ENCODE measurements at regions not wholly inside any gene's neighbourhood (a gene's known extent, or its start where the extent isn't known, plus 50 kb on each side); places are given as distances from the start of the nearest gene placed in this dataset.
"Not testable (repeated sequence)": the region's sequence is repeated elsewhere in the genome, so short reads cannot be mapped to it uniquely, and the experiment has no call there.

DNA sequence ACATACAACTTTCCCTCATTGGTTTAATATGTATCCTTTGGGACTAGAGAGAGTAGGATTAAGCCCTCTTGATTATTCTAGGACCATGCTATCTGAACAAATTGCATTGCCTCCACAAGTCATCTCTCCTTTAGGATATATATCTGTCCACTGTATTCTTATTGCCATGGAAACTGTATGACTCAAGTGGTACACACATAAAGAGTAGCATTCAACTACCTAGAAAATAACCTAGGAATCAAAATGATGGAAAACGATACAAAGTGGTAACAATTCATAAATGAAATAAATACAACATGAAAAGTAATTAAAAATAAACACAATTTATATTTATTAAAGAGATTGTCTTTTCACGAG, 212.1 kb upstream of the P2RY1 start:
- no peak for DNase-seq

DNA sequence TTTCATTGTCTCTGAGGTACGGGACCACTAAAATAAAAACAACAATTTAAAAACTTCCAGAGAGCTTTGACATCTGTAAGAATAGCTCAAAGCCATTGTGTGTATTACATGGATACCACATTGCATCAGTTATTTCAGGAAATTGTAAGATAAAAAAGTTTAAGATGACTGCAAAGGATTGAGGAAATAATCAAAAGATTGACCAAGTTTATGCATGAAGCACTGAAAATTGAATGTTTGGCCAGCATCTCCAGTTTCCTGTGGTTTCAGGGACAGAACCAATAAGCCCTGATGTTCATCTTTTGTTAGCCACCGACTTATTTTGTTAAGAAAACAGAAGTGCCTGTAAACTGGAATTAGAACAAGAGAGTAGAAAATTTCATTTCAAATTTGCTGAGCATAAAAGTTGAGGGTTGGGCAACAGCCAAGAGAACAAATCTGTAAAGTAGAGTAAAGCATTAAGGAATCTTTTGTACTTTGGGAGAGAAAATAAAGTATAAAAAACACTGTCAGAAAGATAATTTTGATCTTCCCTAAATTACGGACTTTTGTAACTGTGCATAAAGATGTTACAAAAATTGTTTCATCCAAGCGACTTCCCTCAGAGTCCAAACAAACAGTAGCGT, 211.5 kb upstream of the P2RY1 start:
- DNase-seq = no peak

DNA sequence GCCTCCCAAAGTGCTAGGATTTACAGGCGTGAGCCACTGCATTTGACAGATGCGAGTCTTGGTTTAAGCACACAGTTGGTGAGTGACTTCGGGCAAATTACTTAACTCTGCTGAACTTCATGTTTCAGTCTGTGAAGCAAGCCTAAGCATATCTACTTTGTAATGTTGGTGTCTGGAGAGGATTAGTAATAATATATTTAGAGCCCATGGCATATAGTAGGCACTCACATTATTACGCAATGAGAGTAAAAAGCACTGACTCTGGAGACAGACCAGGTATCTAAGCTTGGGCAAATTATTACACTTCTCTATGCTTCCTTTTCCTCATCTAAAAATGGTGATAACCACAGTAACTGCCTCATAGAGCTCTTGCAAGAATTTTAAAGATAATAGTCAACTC, 208.7 kb upstream of the P2RY1 start:
- no peak for DNase-seq

DNA sequence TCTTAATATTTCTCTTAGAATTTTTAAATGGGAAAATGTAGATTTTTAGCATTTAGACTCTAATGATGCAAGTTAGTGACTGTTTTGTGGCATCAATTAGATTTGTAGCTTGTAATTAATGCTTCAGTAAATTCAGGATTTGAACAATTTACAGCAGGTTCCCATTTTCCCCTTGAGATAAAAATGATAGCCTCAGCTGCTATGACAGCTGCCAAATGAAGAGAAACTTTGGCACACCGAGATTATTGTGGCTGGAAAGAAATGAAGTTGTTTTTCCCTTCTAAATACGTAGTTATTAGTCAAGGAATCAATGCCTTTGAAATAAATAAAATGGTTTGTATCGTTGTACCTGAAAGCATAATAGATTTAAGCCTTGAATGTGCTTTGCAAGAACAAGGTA, 206.4 kb upstream of the P2RY1 start:
- no peak for DNase-seq

GRCh38 chr3:152629363-152630122, 205.4 kb upstream of the P2RY1 start:
- no peak for DNase-seq

DNA sequence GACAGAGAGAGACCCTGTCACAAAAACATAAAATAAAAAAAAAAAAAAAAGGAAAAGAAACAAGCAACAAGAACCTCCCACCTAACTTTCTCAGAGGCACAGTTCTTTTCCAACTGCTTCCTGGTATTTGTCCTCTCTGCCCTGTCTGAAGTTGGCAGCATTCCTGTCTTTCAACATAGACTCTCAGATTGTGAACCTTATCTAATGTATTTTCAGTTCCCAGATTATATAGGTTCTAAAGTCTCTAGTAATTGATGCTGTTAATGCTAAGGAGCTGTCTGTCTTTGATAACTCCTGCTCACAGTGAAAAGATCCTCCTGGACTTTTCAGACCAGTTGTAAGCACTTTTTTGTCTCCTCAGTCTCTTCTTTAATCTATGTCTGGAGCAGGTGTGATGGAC, 199.5 kb upstream of the P2RY1 start:
- DNase-seq = no peak

GRCh38 chr3:152636651-152637050, 198.3 kb upstream of the P2RY1 start:
- no peak for DNase-seq

GRCh38 chr3:152638214-152638613, 196.7 kb upstream of the P2RY1 start:
- DNase-seq = no peak

GRCh38 chr3:152638707-152639450, 196.1 kb upstream of the P2RY1 start:
- DNase-seq = no peak

DNA sequence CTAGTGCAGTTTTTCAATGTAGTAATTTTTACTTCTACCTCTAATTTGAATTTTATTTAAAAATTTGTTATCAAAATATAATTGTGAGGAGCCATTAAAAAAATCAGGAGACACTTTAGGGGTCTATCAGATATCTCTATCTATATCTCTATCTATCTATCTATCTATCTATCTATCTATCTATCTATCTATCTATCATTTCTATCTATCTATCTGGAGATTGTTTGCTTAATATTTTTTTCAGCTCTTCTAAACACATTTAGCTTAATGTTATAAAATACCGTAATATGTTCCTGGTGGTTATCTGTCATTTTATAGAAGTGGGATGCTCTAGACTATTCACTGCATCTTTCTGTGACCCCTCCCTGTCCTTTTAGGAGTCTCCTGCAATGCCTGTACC, 193.7 kb upstream of the P2RY1 start:
- no peak for DNase-seq

DNA sequence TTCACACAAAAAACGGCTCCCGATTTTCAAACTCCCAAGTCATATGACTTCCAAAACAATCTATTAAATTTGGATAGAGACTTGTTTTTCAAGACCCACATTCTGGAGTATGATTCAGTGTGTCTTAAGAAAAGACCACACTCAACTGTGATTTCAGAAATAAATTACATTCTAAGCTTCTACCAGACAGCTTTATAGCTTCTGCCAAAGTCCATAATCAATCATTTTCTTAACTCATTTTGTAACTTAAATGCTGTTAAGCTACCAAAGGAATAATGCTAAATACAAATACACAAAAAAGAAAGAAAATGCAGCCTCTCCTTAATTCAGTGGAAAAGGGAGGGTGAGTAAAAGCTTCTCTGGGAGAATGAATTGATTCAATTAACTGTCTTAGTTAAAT, 192.3 kb upstream of the P2RY1 start:
- no peak for DNase-seq

DNA sequence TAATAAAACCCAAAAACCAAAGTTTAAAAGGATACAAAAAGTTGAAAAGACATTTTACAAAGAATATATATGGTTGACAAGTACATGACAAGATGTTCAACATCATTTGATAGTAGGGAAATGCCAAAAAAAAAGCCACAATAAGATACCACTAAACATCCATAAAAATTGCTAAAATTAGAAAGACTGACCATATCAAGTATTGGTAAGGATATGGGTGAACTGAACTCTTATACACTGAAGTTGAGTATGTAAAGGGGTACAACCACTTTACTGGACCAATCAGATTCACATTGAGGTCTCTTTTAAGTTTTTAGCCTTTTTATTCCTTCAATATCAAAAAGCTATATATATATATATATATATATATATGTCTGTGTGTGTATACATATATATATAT, 190.5 kb upstream of the P2RY1 start:
- DNase-seq = no peak

DNA sequence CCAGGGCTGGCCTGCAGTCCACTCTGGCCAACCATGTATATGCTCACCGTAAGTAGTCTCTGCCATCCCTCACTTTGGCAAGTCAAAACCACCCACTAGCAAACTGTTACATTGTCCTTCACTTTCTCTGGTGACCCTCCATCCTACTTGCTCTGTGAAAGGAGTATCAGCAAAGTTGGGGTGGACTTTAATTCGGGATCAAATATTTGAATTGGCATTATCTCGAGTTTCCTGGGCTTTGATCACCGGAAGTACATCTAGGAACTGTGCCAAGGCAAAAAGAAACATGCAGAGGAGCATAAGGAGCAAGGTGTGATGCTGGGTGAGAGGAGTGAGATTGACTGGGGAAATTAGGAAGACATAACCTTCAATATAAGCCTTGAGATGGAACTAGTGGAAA, 188.9 kb upstream of the P2RY1 start:
- no peak for DNase-seq

DNA sequence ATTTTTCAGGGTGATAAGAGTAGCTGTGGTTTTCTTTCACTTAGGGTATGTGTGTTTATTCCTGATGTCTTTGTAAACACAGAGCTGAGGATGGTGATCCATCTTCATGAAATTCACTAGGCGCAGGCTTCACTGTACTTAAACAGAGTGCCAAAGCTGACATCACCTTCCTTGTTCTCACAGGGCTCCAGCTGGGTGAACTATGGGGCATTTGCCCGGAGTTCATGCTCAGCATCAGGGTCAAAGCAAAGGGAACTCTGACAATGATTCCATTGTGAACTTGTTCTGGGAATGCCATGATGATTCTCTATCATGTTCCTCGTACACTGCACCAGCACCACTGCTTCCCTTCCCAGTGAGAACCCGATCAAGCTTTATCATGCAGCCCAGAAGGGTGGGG, 184.8 kb upstream of the P2RY1 start:
- no peak for DNase-seq

- DNase-seq = not testable (repeated sequence)
Observed at GRCh38 chr3:152650923-152651322, 184.0 kb upstream of the P2RY1 start.

DNA sequence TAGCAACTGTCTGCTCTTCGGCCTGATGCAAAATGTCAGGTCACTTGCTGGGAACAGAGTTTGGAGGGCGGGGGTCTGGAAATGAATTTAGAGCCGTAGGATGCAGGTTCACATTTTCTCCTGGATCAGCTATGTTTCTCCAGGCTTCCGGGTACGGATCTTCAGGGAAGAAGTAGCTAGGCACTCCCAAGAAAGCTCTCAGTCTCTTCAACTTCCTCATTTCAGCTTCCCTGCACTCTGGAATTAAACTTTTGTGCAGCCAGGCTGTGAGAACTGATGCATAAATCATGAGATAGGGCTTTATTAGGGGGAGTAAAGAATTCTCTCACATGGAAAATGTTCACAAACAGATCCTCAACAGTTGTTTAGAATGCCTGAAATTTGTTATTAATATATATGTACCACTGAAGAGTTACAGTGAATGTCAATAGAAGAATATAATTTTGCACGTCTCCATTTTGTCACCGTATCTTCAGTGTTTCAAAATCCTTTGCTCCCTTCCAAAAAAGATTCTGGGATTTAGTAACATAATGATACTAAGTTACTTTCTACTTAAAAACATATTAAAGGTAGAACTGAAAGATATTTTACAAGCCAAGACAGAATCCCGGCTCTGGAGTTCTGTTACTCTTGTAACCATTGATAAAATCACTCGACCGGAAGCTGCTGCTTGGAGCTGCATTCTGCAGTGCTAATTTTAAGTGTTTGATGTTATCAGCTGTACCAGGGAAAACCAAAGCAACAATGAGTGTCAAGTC, 178.5 kb upstream of the P2RY1 start:
- DNase-seq = no peak

DNA sequence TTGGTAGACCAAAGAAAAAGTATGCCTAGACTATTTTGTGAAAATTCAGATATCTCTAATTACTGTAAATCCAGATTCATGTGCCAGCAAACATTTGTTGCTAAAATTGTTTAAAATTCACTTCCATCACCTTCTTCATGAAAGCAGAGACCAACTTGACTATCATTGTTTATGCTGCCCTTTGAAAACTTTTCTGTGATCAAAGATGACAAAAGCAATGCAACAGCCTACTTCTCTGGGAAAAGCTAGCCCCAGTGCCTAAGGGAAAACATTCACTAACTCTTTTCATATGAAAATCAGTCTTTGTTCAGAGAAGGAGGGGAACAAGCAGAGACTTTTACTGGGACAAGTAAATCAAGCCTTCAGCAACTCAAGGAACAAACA, 178.0 kb upstream of the P2RY1 start:
- DNase-seq = no peak

- no peak for DNase-seq
Observed at GRCh38 chr3:152658977-152659720, 175.8 kb upstream of the P2RY1 start.

- no peak for DNase-seq
Observed at GRCh38 chr3:152662157-152662556, 172.8 kb upstream of the P2RY1 start.

DNA sequence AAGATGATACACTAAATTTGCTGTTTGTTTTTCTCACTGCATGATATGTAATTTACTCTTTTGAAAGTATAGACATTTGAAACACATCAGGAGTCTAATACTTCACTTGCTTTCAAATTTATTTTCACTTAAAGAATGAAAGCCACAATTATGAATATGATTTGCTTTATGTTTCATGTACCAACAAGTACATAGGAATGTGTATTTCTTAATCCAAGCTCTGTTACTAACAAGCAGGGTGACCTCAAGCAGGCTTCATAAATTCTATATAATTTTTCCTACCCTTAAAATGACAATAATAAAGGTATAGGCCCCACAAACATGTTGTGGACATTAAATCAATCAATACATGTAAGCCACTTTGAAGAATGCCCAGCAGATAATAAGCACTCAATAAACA, 170.2 kb upstream of the P2RY1 start:
- no peak for DNase-seq

DNA sequence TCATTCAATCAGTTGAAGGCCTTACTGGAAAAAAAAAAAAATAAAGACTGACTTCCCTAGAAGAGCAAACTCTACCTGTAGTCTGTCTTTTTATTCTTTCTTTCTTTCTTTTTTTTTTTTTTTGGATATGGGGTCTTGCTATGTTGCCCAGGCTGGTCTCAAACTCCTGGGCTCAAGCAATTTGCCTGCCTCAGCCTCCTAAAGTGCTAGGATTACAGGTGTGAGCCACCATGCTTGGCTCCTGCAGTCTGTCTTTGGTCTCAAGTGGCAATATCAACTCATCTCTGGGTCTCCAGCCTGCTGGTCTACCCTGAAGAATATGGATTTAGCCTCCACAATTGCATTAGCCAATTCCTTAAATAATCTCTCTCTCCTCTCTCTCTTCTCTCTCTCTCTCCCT, 167.7 kb upstream of the P2RY1 start:
- DNase-seq = no peak

GRCh38 chr3:152669560-152669959, 165.4 kb upstream of the P2RY1 start:
- no peak for DNase-seq
